OCI-LY1 (cell line): ENCODE measurements at regions not wholly inside any gene's neighbourhood (a gene's known extent, or its start where the extent isn't known, plus 50 kb on each side); places are given as distances from the start of the nearest gene placed in this dataset.

ENCODE experiments used
- CTCF ChIP-seq: fragments of 200-600 bp; sonication (generic), shearing (Covaris generic); IDR thresholded peaks from 2 replicates; pipeline ENCODE4 v1.5.1; 2017; ENCODE audit warnings: mild to moderate bottlenecking, antibody characterized with exemption, low read length, moderate library complexity, mixed read lengths
- EZH2 ChIP-seq: fragments of 200-600 bp; sonication (generic), shearing (Covaris generic); IDR thresholded peaks from 2 replicates; pipeline ENCODE4 v1.8.0; 2017; ENCODE audit warnings: borderline replicate concordance, mixed run types, mild to moderate bottlenecking, antibody characterized with exemption, low read length, moderate library complexity, mixed read lengths

DNA sequence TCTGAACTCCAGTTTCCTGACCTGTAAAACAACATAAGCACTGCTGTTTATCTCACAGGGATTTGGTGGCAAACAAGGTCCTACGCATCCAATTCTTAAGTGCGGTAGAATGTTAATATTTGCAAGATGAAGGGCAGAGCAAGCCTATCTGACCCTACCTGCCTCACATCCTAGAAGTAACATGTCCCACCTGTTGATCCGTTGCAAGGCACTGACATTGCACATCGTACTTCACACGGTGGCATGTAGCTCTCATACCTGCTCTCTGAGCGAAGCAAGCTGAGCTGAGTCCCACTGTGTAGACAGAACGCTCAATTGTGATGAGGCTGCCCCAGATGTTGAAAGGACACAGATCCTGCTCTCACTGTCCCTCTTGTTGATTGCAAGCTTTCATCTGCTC lies 154.7 kb upstream of the PDE10A start:
- TF ChIP-seq CTCF = no peak
- TF ChIP-seq EZH2 = no peak
